IMR-90 (cell line): ENCODE measurements at regions not wholly inside any gene's neighbourhood (a gene's known extent, or its start where the extent isn't known, plus 50 kb on each side); places are given as distances from the start of the nearest gene placed in this dataset.

ENCODE experiments used
- BHLHE40 ChIP-seq: fragments of 150-350 bp; IDR thresholded peaks from 2 replicates; pipeline ENCODE4 v1.6.1; 2016; ENCODE audit warnings: mild to moderate bottlenecking, low read depth, low read length
- CEBPB ChIP-seq: IDR thresholded peaks from 2 replicates; pipeline ENCODE4 v1.6.1; 2012; ENCODE audit warnings: low read depth, low read length, improper control_type of control experiment
- FOS ChIP-seq: fragments of 150-350 bp; IDR thresholded peaks from 2 replicates; pipeline ENCODE4 v1.6.1; 2016; ENCODE audit warnings: low read depth, low read length
- MAFK ChIP-seq: IDR thresholded peaks from 2 replicates; pipeline ENCODE4 v1.6.1; 2012; ENCODE audit warnings: low read depth, low read length, improper control_type of control experiment
- MXI1 ChIP-seq: IDR thresholded peaks from 2 replicates; pipeline ENCODE4 v1.6.1; 2012; ENCODE audit warnings: low read depth, mild to moderate bottlenecking, low read length, moderate library complexity, borderline replicate concordance
- NFE2L2 ChIP-seq: fragments of 150-350 bp; IDR thresholded peaks from 2 replicates; pipeline ENCODE4 v1.6.1; 2016; ENCODE audit warnings: low read depth, mild to moderate bottlenecking, low read length
- POLR2A ChIP-seq: IDR thresholded peaks from 2 replicates; pipeline ENCODE4 v1.6.1; 2012; ENCODE audit warnings: mild to moderate bottlenecking, low read depth, low read length
- RAD21 ChIP-seq: IDR thresholded peaks from 2 replicates; pipeline ENCODE4 v1.6.1; 2012; ENCODE audit warnings: low read length, improper control_type of control experiment
- SMC3 ChIP-seq: fragments of 150-350 bp; IDR thresholded peaks from 2 replicates; pipeline ENCODE4 v1.6.1; 2016; ENCODE audit warnings: low read depth, mild to moderate bottlenecking, antibody characterized with exemption, low read length, moderate library complexity
- TF ChIP-seq, protein P1 (sequence below): conservative IDR thresholded peaks from 2 replicates; pipeline ENCODE4 v1.5.1; 2012; ENCODE audit warnings: mild to moderate bottlenecking, low read depth, low read length, improper control_type of control experiment
- TF ChIP-seq, protein P2 (sequence below): fragments of 150-350 bp; IDR thresholded peaks from 2 replicates; pipeline ENCODE4 v1.6.1; 2017; ENCODE audit warnings: mild to moderate bottlenecking, antibody characterized with exemption, low read length, low read depth
- TF ChIP-seq, protein P3 (sequence below): fragments of 150-350 bp; IDR thresholded peaks from 2 replicates; pipeline ENCODE4 v1.6.1; 2016; ENCODE audit warnings: low read depth, mild to moderate bottlenecking, low read length, moderate library complexity, borderline replicate concordance

DNA sequence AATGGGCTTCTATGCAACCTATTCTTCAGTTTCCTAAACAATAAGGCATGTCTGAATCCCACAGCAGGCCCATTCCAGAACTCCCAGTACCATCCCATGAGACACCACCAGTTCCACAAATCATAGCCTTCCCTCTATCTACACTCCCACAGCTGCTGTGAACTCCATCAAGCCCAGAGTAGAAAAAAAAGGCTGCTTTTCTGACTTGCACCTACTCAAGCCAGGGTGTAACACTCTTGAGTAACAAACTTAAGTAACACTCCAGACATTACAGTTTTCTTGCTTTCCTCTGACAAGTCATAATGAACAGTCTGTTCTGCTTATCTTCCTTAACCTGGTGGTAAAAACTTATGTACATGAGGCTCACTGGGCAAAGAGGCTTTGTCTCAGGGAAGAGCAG is 283.1 kb downstream of the NFKBIZ start:
- TF ChIP-seq, protein P1, sequence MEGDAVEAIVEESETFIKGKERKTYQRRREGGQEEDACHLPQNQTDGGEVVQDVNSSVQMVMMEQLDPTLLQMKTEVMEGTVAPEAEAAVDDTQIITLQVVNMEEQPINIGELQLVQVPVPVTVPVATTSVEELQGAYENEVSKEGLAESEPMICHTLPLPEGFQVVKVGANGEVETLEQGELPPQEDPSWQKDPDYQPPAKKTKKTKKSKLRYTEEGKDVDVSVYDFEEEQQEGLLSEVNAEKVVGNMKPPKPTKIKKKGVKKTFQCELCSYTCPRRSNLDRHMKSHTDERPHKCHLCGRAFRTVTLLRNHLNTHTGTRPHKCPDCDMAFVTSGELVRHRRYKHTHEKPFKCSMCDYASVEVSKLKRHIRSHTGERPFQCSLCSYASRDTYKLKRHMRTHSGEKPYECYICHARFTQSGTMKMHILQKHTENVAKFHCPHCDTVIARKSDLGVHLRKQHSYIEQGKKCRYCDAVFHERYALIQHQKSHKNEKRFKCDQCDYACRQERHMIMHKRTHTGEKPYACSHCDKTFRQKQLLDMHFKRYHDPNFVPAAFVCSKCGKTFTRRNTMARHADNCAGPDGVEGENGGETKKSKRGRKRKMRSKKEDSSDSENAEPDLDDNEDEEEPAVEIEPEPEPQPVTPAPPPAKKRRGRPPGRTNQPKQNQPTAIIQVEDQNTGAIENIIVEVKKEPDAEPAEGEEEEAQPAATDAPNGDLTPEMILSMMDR, result no peak
- TF ChIP-seq BHLHE40 (no peak), MAFK (no peak), POLR2A (no peak), MXI1 (no peak), NFE2L2 (no peak), CEBPB (no peak), RAD21 (no peak), FOS (no peak), SMC3 (no peak)
- TF ChIP-seq, protein P2, sequence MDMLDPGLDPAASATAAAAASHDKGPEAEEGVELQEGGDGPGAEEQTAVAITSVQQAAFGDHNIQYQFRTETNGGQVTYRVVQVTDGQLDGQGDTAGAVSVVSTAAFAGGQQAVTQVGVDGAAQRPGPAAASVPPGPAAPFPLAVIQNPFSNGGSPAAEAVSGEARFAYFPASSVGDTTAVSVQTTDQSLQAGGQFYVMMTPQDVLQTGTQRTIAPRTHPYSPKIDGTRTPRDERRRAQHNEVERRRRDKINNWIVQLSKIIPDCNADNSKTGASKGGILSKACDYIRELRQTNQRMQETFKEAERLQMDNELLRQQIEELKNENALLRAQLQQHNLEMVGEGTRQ, result no peak
- TF ChIP-seq, protein P3, sequence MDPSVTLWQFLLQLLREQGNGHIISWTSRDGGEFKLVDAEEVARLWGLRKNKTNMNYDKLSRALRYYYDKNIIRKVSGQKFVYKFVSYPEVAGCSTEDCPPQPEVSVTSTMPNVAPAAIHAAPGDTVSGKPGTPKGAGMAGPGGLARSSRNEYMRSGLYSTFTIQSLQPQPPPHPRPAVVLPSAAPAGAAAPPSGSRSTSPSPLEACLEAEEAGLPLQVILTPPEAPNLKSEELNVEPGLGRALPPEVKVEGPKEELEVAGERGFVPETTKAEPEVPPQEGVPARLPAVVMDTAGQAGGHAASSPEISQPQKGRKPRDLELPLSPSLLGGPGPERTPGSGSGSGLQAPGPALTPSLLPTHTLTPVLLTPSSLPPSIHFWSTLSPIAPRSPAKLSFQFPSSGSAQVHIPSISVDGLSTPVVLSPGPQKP, result no peak
